IMR-90 (cell line): ENCODE measurements at regions not wholly inside any gene's neighbourhood (a gene's known extent, or its start where the extent isn't known, plus 50 kb on each side); places are given as distances from the start of the nearest gene placed in this dataset.

Experiments
- ATAC-seq: fragments of 200-7000 bp; cut with Tn5 transposase; 2 replicates; pipeline ENCODE4 v1.9.1; 2020; ENCODE audit warnings: low read depth, mild to moderate bottlenecking, moderate library complexity
- BruUV-seq: library from RNA; stranded (reverse); fragments of 400-500 nt; replicated peaks from 2 replicates; lab custom pipeline; 2021; lab: Mats Ljungman, UMichigan
- CTCF ChIA-PET: fragments of 300-600 bp; formaldehyde crosslinking; extraction: SDS; loops from one replicate; lab custom pipeline; 2021; ENCODE audit warnings: antibody characterized with exemption; lab: Yijun Ruan, JAX
- POLR2A ChIA-PET: fragments of 300-600 bp; sonication (Branson Sonifier 250); formaldehyde crosslinking; loops from one replicate; lab custom pipeline; 2022; ENCODE audit warnings: antibody characterized with exemption; ENCODE audit not compliant: unreplicated experiment; lab: Charles Lee
- DNase-seq: peaks from one replicate; pipeline ENCODE4 v3.0.0; 2013
- H2AFZ ChIP-seq: replicated peaks from 2 replicates; pipeline ENCODE3; 2013; ENCODE audit warnings: low read length, mild to moderate bottlenecking; ENCODE audit not compliant: poor library complexity
- H2AK5ac ChIP-seq: 2 replicates; pipeline ENCODE4 v1.6.1; 2013; ENCODE audit warnings: low read depth, low read length, inconsistent platforms
- H2AK9ac ChIP-seq: replicated peaks from 2 replicates; pipeline ENCODE3; 2013; ENCODE audit warnings: mild to moderate bottlenecking, low read depth, low read length, moderate library complexity; ENCODE audit not compliant: poor library complexity
- H2BK120ac ChIP-seq: 2 replicates; pipeline ENCODE4 v1.6.1; 2013; ENCODE audit warnings: low read depth, low read length, inconsistent platforms
- H2BK15ac ChIP-seq: 3 replicates; pipeline ENCODE4 v1.6.1; 2013; ENCODE audit warnings: low read depth, low read length, inconsistent platforms
- H2BK20ac ChIP-seq: 2 replicates; pipeline ENCODE4 v1.6.1; 2013; ENCODE audit warnings: low read depth, mild to moderate bottlenecking, inconsistent platforms, low read length, moderate library complexity
- H2BK5ac ChIP-seq: 2 replicates; pipeline ENCODE4 v1.6.1; 2013; ENCODE audit warnings: mild to moderate bottlenecking, low read depth, low read length, inconsistent platforms; ENCODE audit not compliant: poor library complexity, severe bottlenecking
- H3K14ac ChIP-seq: replicated peaks from 2 replicates; pipeline ENCODE4 v1.6.1; 2013; ENCODE audit warnings: low read depth, low read length, inconsistent platforms
- H3K18ac ChIP-seq: 2 replicates; pipeline ENCODE4 v1.6.1; 2013; ENCODE audit warnings: low read depth, low read length, control low read depth
- H3K23ac ChIP-seq: 2 replicates; pipeline ENCODE4 v1.6.1; 2013; ENCODE audit warnings: low read depth, low read length, inconsistent platforms
- H3K27ac ChIP-seq: 2 replicates; pipeline ENCODE4 v1.5.1; 2013; ENCODE audit warnings: mild to moderate bottlenecking, control low read depth, low read length; ENCODE audit not compliant: insufficient read depth
- H3K27me3 ChIP-seq: 2 replicates; pipeline ENCODE4 v1.6.1; 2013; ENCODE audit warnings: low read length; ENCODE audit not compliant: control insufficient read depth, insufficient read depth
- H3K36me3 ChIP-seq: 2 replicates; pipeline ENCODE4 v1.6.1; 2013; ENCODE audit warnings: low read length, mixed read lengths; ENCODE audit not compliant: control insufficient read depth, insufficient read depth
- H3K4ac ChIP-seq: 2 replicates; pipeline ENCODE4 v1.6.1; 2013; ENCODE audit warnings: low read depth, low read length, inconsistent platforms
- H3K4me1 ChIP-seq: 2 replicates; pipeline ENCODE4 v1.6.1; 2013; ENCODE audit warnings: low read length, mixed read lengths; ENCODE audit not compliant: control insufficient read depth, insufficient read depth
- H3K4me2 ChIP-seq: 2 replicates; pipeline ENCODE4 v1.6.1; 2013; ENCODE audit warnings: low read depth, mild to moderate bottlenecking, control low read depth, low read length, moderate library complexity
- H3K4me3 ChIP-seq: 2 replicates; pipeline ENCODE4 v1.5.1; 2013; ENCODE audit warnings: low read depth, mild to moderate bottlenecking, control low read depth, low read length, moderate library complexity; ENCODE audit not compliant: insufficient read depth
- H3K56ac ChIP-seq: 2 replicates; pipeline ENCODE4 v1.6.1; 2013; ENCODE audit warnings: low read length, inconsistent platforms; ENCODE audit not compliant: insufficient read depth; ENCODE audit errors: extremely low read depth
- H3K79me1 ChIP-seq, 2 experiments: 2 replicates each; pipeline ENCODE4 v1.6.1; 2013; ENCODE audit warnings: low read length in 2 of 2, inconsistent platforms in 1 of 2, low read depth in 1 of 2
- H3K9ac ChIP-seq: 2 replicates; pipeline ENCODE4 v1.6.1; 2013; ENCODE audit warnings: low read depth, low read length, control low read depth
- H3K9me1 ChIP-seq: 2 replicates; pipeline ENCODE4 v1.6.1; 2013; ENCODE audit warnings: low read length, inconsistent platforms; ENCODE audit not compliant: insufficient read depth
- H3K9me3 ChIP-seq: 2 replicates; pipeline ENCODE4 v1.6.1; 2013; ENCODE audit warnings: low read length; ENCODE audit not compliant: control insufficient read depth, insufficient read depth
- H4K20me1 ChIP-seq: 2 replicates; pipeline ENCODE4 v1.6.1; 2013; ENCODE audit warnings: low read length, inconsistent platforms; ENCODE audit not compliant: insufficient read depth
- H4K5ac ChIP-seq: 2 replicates; pipeline ENCODE4 v1.6.1; 2013; ENCODE audit warnings: mild to moderate bottlenecking, low read depth, low read length, control low read depth
- H4K8ac ChIP-seq, 2 experiments: 2 replicates each; pipeline ENCODE4 v1.6.1; 2013; ENCODE audit warnings: low read depth in 2 of 2, low read length in 2 of 2, control low read depth in 1 of 2, inconsistent platforms in 1 of 2
- H4K91ac ChIP-seq: 2 replicates; pipeline ENCODE4 v1.6.1; 2013; ENCODE audit warnings: low read depth, low read length, inconsistent platforms; ENCODE audit not compliant: insufficient read depth
- BHLHE40 ChIP-seq: fragments of 150-350 bp; IDR thresholded peaks from 2 replicates; pipeline ENCODE4 v1.6.1; 2016; ENCODE audit warnings: mild to moderate bottlenecking, low read depth, low read length
- CEBPB ChIP-seq: IDR thresholded peaks from 2 replicates; pipeline ENCODE4 v1.6.1; 2012; ENCODE audit warnings: low read depth, low read length, improper control_type of control experiment
- CHD1 ChIP-seq: IDR thresholded peaks from 2 replicates; pipeline ENCODE4 v1.6.1; 2012; ENCODE audit warnings: low read depth, low read length, improper control_type of control experiment
- FOS ChIP-seq: fragments of 150-350 bp; IDR thresholded peaks from 2 replicates; pipeline ENCODE4 v1.6.1; 2016; ENCODE audit warnings: low read depth, low read length
- MAZ ChIP-seq: IDR thresholded peaks from 2 replicates; pipeline ENCODE4 v1.6.1; 2012; ENCODE audit warnings: low read depth, mild to moderate bottlenecking, low read length, improper control_type of control experiment, moderate library complexity, borderline replicate concordance
- MXI1 ChIP-seq: IDR thresholded peaks from 2 replicates; pipeline ENCODE4 v1.6.1; 2012; ENCODE audit warnings: low read depth, mild to moderate bottlenecking, low read length, moderate library complexity, borderline replicate concordance
- RAD21 ChIP-seq: IDR thresholded peaks from 2 replicates; pipeline ENCODE4 v1.6.1; 2012; ENCODE audit warnings: low read length, improper control_type of control experiment
- RCOR1 ChIP-seq: IDR thresholded peaks from 2 replicates; pipeline ENCODE4 v1.6.1; 2012; ENCODE audit warnings: mild to moderate bottlenecking, low read length, improper control_type of control experiment; ENCODE audit not compliant: insufficient replicate concordance
- RFX5 ChIP-seq: IDR thresholded peaks from 2 replicates; pipeline ENCODE4 v1.8.0; 2012; ENCODE audit warnings: low read depth, mild to moderate bottlenecking, low read length, moderate library complexity
- SMC3 ChIP-seq: fragments of 150-350 bp; IDR thresholded peaks from 2 replicates; pipeline ENCODE4 v1.6.1; 2016; ENCODE audit warnings: low read depth, mild to moderate bottlenecking, antibody characterized with exemption, low read length, moderate library complexity
- WGBS, 2 experiments: methylation state at CpG; one replicate each; pipeline versions ENCODE4 v1.1.5 to v1.1.7; 2013; ENCODE audit warnings: missing lambda C conversion rate in 2 of 2; ENCODE audit not compliant: insufficient read length in 1 of 2; ENCODE audit errors: extremely low coverage in 2 of 2; 5-methylcytosine and 5-hydroxymethylcytosine counted together
- dilution Hi-C: fragments of 300-500 bp; cut with HindIII; formaldehyde crosslinking; loops from one replicate; pipeline ENCODE4 v1.14.3; 2018; ENCODE audit warnings: low sequenced_read_pairs; ENCODE audit not compliant: unreplicated experiment
- in situ Hi-C: fragments of 300-500 bp; cut with MboI; formaldehyde crosslinking; loops from 3 replicates; pipeline ENCODE4 v1.14.3; 2019; ENCODE audit warnings: low sequenced_read_pairs, inconsistent platforms, mixed read lengths
- intact Hi-C: fragments of 100-400 bp; cut with micrococcal nuclease; formaldehyde crosslinking; loops from 2 replicates; pipeline ENCODE4 v1.10.0; 2022
- TF ChIP-seq, protein P1 (sequence below): conservative IDR thresholded peaks from 2 replicates; pipeline ENCODE4 v1.5.1; 2012; ENCODE audit warnings: mild to moderate bottlenecking, low read depth, low read length, improper control_type of control experiment

DNA sequence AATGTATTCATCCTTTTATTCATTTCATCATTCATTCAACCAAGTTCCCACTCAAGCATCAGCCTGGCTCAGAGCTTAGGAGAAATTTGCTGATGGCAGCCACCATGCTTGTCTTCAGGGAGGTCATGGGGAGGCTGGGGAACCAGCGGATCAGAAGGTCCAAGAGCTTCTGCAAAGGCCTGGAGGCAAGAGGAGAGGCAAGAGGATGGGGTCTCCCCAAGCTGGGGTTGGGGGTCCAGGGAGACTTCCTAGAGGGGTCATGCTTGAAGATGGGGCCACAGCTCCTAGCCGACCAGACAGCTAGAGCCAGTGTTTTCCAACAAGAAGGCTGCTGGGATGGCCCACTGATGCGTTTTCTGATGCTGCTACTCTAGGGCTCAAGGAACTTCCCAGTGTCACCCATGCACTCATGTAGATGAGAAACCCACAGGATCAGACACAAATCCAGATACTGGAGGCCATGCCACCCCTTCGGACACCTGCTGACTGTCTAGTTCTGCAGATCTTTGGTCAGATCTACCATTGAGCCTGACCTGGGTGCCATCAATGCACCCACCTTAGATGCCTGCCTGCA lies 315.2 kb downstream of the AJAP1 start:
- TF ChIP-seq RFX5 (no peak), MAZ (no peak), RAD21 (no peak), CHD1 (no peak), MXI1 (no peak), FOS (no peak), CEBPB (no peak), SMC3 (no peak), RCOR1 (no peak), BHLHE40 (no peak)
- TF ChIP-seq, protein P1, sequence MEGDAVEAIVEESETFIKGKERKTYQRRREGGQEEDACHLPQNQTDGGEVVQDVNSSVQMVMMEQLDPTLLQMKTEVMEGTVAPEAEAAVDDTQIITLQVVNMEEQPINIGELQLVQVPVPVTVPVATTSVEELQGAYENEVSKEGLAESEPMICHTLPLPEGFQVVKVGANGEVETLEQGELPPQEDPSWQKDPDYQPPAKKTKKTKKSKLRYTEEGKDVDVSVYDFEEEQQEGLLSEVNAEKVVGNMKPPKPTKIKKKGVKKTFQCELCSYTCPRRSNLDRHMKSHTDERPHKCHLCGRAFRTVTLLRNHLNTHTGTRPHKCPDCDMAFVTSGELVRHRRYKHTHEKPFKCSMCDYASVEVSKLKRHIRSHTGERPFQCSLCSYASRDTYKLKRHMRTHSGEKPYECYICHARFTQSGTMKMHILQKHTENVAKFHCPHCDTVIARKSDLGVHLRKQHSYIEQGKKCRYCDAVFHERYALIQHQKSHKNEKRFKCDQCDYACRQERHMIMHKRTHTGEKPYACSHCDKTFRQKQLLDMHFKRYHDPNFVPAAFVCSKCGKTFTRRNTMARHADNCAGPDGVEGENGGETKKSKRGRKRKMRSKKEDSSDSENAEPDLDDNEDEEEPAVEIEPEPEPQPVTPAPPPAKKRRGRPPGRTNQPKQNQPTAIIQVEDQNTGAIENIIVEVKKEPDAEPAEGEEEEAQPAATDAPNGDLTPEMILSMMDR: no peak
- Histone ChIP-seq H3K14ac (no peak overlapping the region), H3K9me1 (no peaks in the 10 kb centered on the region), H2AFZ (no peak overlapping the region), H3K56ac (no peak overlapping the region), H4K20me1 (no peaks in the 10 kb centered on the region), H3K27ac (no peak overlapping the region), H3K4me3 (no peak overlapping the region), H4K5ac (no peak overlapping the region), H4K91ac (no peak overlapping the region), H3K4me1 (no peaks in the 10 kb centered on the region), H3K36me3 (no peaks in the 10 kb centered on the region), H3K9ac (no peak overlapping the region), H3K4me2 (no peak overlapping the region), H3K23ac (no peak overlapping the region), H2BK120ac (no peak overlapping the region), H2AK9ac (no peak overlapping the region), H3K4ac (no peak overlapping the region), H2BK15ac (no peak overlapping the region), H3K79me1 (no peaks in the 10 kb centered on the region), H2AK5ac (no peak overlapping the region), H2BK5ac (no peak overlapping the region), H3K9me3 (peaks cover 46% of the 10 kb centered on the region), H4K8ac (no peak overlapping the region), H3K18ac (no peak overlapping the region), H3K27me3 (no peaks in the 10 kb centered on the region), H2BK20ac (no peak overlapping the region)
- whole genome bisulfite sequencing, 2 experiments: 54% methylated on average over 2 of the region's 4 CpGs; no CpG with 5 or more reads in 1 of the 2 experiments
- in situ Hi-C loops (no loop called here), intact Hi-C loops (no loop called here), dilution Hi-C loops (no loop called here)
- no peak for ATAC-seq
- no peak for DNase-seq
- ChIA-PET CTCF (no interaction called here), POLR2A (no interaction called here)
- no TSS peak for BruUV-seq
